SK-N-DZ (cell line): ENCODE measurements at regions not wholly inside any gene's neighbourhood (a gene's known extent, or its start where the extent isn't known, plus 50 kb on each side); places are given as distances from the start of the nearest gene placed in this dataset.
"Not testable (repeated sequence)": the region's sequence is repeated elsewhere in the genome, so short reads cannot be mapped to it uniquely, and the experiment has no call there.

Experiments
- DNase-seq: peaks from one replicate; pipeline ENCODE4 v3.0.0-alpha.2; 2015; ENCODE audit warnings: low spot score

DNA sequence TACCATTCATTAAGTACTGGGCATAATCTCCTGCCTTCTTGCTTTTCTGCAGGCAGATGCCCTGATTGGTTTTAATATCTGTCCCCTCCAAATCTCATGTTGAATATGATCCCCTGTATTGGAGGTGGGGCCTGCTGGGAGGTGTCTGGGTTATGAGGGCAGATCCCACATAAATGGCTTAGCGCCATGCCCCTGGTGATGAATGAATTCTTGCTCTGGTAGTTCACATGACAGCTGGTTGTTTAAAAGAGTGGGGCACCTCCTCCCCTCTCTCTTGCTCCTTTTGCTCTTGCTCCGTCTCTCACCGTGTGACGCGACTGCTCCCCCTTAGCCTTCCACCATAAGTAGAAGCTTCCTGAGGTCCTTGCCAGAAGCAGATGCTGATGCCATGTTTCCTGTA, 564.0 kb upstream of the BRINP1 start:
- no peak for DNase-seq

DNA sequence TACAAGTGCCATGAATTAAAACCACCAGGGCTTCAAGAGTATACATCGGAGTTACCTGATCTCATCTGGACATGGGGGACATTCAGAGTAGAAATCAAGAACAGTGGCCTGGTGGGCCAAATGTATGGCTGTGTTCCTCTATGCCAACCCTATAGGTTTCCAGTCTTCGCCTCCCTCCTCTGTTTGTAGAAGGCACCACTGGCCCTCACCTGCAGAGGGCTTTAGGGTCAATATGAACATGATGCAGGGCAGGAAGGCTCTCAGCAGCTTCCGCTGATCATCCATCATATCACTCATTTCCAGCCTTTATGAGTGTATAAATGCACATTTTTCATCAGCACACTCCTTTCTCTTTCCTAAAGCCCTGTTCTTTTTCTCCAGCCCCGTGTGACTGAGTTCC, 555.5 kb upstream of the BRINP1 start:
- no peak for DNase-seq

DNA sequence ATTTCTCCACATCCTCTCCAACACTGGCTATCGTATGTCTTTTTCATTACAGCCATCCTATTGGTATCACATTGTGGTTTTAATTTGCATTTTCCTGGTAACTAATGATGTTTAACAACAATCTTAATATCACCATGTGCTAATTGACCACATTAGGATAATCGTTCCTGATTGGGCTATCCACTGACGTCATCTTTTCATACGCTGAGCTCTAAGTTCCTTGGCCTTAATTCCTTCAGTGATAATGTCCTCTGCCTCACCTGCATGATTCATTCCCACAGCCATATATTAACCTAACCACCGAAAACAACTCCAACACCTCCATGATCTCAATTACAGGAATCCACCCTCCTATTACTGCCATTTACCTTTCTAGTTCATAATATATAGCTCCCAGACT, 547.9 kb upstream of the BRINP1 start:
- no peak for DNase-seq

DNA sequence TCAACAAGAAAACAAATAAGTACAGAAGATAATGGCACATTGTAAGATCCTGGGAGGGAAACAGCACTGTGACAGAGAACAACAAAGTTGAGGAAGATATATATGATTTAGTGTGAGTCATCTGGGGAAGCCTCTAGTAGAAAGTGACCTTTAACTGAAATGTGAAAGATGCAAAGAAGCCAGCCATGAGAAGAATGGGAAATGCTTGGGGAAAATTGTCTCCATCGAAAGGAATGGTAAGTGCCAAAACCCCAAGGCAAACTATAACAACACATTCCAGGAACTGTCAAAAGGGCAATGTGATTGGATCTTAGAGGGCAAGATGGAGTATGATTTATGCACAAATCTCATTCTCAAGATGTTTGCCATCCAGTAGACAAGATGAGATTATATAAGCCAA, 537.8 kb upstream of the BRINP1 start:
- DNase-seq, result no peak

DNA sequence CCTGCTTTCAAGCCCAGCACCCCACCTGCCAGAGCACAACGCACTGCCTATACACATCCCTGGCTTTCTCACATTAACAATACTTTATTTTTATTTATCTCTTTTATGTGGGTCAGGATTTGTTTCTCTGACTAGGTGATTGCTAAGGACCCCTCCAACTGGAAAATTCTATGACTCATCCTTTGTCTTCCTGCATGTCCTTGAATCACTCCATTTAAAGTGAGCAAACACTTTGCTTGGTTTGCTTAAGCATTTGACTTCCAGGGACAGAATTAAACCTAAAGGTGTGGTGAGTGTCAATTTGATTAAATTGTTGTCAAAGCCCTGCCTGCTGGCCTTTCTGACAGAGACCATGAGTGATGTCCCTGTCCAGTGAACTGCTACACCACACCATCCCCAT, 536.5 kb upstream of the BRINP1 start:
- no peak for DNase-seq

DNA sequence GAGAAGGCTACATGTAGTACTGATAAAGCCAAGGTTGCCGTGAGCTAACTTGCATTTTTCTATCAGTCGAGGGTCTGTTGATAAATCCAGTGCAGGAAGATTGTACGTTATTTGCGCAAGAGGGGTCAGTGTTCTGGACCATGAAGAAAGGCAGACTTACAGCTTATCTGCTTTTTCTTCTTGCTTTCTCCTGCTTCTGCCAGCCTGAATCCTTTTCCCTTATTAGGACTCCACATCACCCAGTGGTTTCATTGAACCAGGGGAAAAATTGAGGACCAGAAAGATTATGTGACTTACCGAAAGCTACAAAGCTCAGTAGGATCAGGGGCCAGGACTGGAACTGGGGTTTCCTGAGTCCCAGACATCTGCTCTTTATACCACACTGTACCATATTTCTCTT, 534.6 kb upstream of the BRINP1 start:
- DNase-seq, result no peak

DNA sequence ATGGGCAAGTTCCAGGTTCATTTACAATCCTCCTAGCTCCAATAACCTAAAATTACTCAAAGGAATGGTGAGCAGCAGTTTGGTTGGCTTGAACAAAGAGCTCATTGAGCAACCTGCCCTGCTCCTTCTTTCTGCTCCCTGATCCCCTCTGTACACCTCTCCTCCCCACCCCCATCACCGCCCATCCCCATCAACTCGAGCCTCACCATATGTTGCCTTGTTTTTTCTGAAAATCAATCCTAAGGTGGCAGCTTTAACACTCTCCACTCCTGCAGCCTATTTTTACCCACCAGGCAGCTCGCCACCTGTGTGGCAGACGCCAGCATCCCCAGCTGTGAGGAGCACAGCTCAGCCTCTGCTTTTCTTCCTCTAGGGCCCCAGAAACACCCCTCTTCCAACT, 533.4 kb upstream of the BRINP1 start:
- no peak for DNase-seq

DNA sequence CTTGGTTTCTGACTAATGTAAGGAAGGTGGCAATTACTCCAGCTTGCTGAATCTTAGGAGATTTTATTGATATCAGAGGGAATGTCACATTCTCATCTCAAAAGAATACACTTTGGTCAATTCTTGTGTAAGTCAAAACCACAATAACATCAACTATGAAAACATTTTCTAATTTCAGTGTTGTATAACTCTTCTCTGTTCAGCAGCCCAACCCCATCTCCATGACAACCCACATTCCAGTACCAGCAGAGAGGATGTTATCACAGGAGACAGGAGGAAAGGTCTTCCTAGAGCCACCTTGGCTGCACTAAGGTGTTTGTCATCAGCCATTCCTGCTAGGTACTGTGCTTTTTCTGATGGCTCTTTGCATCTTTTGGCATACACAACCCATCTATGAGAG, 529.1 kb upstream of the BRINP1 start:
- DNase-seq, result no peak

DNA sequence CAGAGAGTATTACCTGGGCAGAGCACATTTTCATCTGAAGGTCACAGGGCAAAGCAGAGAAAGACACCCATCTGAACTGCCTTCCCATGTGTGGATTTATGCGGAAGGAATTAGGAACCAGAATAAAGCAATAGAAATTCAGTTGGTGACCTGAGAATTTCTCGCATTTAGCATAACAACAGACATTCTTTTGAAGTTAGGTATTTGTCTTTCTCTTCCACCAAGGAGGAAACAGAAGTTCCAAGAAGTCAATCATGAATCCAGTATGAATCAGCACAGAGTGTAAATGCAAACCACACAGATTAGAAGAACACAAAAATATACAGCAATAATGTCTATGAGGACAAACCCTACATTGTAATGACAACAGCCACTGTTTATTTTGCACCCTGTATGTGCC, 515.2 kb upstream of the BRINP1 start:
- DNase-seq, result no peak

DNA sequence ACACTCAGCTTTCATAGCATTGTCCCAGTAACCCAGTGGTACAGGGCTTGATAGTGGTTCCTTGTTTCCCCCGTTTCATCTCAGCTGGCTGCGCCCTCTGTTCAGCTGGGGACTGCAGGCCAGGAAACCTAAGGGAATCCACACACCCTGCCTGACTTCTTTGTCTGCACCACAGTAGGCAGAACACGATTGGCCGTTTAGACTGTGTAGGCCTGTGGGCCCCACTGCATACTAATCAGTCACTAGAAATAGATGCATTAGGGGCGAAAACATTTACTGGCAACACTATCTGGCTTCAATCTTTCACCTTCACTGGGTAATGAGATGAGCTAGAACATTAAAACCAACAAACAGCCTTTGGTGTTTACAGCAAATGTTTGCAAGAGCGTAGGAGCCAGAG, 512.7 kb upstream of the BRINP1 start:
- no peak for DNase-seq

DNA sequence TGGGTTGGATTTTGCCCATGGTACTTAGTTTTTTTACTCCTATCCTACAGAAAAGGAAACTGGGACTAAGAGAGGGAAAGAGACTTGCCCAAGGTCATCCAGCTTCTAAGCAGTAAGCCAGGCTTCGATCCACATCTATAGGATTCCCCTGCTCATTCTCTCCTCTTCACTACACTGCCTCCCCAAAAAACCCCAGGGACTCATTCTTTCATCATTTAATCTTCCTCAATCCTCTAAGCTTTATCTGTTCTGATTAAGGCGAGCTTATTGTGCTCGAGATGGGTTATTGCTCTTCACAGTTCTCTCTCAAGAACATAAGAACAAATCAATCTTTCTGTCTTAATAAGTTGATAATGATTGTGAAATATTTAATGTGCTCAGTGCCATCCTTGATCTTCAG, 511.1 kb upstream of the BRINP1 start:
- DNase-seq, result no peak

DNA sequence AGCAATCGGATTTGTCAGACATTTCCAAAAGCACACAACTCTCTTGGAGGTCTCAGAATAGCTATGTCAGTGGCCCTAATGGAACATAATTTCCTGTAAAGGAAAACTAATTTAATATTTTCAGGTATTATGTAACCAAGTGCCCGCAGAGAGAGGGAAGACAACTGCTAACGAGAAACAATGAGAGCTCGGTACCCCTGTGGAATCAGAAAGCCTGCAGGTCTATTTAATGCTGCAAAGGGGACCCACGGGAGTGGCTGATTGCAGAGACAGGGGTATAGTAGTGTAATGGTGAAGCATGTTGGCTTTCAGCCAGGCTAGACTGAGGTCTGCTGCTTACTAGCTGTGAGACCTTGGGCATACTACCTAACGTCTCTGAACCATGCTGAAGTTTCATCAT, 508.1 kb upstream of the BRINP1 start:
- no peak for DNase-seq

DNA sequence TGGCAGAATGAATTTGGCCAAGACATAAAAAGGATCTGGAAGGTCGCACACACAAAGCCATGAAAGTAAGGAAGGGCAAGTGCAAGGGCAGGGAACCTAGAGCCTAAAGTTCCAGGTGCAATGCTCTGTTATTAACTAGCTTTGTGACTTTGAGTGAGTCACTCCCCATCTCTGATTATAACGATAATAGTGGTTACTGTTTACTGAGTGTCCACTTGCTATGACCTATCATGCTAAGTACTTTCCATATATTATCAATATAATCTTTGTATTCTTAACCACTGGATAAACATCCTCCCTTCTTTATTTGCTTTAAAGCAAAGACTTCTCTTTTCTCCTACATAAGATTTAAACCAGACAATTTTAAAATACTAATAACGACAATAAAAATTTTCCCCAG, 504.6 kb upstream of the BRINP1 start:
- DNase-seq, result no peak

DNA sequence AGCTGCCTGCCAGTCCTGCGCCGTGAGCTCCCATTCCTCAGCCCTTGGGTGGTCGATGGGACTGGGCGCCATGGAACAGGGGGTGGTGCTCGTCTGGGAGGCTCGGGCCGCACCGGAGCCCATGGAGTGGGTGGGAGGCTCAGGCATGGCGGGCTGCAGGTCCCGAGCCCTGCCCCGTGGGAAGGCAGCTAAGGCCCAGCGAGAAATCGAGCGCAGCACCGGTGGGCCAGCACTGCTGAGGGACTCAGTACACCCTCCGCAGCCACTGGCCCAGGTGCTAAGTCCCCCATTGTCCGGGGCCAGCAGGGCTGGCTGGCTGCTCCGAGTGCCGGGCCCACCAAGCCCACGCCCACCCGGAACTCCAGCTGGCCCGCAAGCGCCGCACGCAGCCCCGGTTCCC, 501.0 kb upstream of the BRINP1 start:
- not testable (repeated sequence) for DNase-seq

DNA sequence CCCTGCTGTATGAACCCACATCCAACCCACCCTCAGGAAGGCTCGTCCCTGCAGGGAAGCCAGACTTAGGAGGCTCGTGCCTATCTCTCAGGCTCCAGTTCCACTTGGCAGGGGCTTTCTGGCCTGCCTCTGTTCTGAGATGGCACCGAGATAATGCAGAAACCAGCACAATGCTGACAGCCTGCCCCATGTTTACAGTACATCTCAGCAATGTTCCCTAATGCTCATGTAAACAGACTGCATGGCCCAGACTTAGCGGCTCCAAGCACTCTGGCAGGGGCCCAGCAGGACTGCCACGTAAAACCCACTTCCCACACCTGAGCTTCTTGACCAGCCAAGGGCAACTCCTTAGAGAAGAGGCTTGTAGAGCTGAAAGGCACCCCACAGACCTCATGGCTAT, 499.5 kb upstream of the BRINP1 start:
- DNase-seq, result no peak

DNA sequence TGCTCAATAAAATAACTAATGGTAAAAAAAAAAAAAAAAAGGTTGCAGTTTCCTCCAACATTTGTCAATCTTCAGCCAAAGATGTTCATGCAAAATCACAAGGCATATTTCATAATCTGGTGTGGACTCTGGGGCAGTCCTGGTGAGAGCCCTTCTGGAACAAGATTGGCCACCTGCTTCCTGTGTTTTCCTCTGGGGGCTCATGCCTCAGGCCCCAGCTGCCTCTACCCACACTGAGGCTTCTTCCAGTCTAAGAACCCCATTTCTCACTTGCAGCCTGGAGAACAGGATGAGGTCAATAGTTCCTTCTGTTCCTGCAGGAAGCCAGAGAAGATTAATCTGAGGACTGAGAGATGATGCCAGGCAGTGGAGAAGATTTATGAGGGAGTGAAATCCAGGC, 492.6 kb upstream of the BRINP1 start:
- no peak for DNase-seq

DNA sequence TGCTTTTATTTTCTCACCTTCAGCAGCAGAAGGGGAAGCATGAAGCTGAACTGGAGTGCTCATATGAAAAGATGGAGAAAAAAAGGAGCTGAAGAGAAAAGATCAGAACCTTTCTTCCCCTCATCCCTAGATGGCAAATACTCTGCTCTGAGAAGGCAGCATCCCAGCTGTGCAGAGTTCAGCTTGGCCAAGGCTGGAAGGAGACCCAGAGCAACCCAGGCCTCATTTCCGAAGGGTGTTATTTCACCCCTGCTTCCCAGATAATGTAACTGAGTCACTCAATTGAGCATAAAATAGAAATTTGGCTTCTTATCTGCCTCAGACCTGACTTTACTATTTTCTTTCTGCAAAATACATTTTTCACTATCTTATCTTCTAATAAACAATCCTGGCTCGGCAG, 489.9 kb upstream of the BRINP1 start:
- no peak for DNase-seq

DNA sequence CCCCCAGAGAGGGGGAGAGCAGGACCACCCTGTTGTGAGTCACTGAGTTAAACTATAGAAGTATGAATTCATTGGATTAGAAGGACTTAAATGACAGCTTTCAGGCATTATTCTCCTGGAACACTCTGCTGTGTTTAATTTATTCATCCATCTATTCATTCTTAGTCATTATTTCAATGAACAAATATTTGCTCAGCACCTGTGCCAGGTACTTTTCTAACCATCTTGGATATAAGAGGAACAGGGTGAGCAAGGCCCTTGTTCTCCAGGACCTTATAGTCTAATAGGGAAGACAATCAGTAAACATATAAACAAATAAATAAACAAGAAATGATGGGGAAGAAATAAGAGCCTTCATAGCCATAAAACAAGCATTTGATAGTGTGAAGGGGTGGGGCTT, 483.9 kb upstream of the BRINP1 start:
- DNase-seq, result no peak

DNA sequence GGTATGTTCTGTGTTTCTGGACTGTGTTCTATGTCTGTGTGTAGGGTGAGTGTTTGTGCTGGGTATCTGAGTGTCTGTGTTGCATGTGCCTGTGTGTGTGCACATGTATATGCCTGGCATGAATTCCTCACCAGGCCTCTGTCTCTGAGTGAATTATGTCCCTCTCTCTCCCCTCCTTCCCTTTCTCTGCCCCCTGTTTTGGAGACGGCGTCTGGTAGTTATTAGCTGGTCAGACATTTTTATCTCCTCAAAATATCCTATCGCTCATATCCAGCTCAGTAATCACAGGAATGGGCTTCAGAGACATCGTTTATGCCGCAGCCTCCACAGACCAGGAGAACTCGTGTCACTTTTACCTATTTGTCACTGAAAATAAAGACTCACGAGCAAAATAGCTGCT, 483.2 kb upstream of the BRINP1 start:
- no peak for DNase-seq

DNA sequence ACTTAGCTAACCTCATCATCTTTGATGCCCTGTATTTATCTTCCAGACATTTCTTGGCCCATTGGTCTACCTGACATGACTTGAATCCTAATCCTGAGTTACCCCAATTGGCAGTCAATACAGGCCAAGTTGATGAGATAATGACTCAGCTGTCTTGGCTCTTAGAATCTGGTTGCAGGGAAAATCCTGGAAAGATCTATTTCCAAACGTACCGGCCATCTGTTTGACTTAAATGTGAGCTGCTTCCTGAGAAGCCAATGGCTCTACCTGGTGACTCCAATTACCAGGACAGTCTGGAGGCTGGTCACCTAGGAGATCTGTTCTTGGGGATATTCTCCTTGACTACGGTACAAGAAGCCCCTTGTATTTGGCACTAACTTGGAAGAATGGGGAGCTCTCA, 475.2 kb upstream of the BRINP1 start:
- DNase-seq, result no peak

DNA sequence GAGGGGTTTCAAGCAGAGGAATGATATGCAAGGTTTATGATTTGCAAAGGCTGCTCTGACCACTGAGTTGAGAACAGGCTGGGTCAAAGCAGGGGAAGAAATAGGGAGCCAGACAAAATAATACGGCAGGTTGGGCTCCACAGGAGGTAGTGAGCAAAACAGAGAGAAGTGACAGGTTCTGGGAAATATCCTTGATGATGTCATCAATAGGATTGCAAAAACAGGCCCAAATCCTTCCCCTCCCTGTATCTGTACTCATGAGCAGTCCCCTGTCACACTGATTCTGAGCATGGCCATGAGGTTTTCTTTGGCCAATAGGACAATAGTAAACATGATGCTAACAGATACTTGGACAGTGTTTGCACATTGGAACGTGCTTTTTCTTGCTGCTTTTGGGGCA, 471.8 kb upstream of the BRINP1 start:
- DNase-seq, result no peak

DNA sequence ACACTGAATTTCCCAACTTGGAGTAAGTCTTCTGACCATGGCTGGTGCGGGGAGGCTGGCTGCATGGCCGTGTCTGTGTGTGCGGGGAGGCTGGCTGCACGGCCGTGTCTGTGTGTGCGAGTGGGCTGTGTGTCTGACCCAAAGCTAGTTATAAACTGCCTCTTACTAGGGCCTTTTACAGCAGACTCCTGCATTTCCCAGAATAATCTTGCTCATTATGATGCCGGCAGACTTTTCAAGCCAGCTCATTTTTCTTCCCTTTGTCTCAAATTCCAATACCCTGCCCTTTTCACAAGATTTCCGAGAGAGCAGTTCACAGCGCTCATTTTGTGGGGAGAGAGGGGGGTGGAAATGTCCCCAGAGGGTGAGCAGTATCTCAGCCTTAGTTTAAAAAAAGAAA, 470.7 kb upstream of the BRINP1 start:
- no peak for DNase-seq

DNA sequence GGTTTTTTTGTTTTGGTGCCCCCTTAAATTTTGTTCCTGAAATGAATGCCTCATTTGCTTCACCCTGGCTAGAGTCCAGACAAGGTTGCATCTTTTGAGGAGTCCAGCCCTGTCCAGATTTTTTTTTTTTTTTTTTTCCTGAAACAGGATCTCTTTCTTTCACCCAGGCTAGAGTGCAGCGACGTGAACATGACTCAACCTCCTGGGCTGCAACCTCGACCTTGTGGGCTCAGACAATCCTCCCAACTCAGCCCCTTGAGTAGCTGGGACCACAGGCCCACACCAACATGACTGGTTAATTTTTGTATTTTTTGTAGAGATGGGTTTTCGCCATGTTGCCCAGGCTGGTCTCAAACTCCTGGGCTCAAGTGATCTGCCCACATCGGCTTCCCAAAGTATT, 469.0 kb upstream of the BRINP1 start:
- no peak for DNase-seq

DNA sequence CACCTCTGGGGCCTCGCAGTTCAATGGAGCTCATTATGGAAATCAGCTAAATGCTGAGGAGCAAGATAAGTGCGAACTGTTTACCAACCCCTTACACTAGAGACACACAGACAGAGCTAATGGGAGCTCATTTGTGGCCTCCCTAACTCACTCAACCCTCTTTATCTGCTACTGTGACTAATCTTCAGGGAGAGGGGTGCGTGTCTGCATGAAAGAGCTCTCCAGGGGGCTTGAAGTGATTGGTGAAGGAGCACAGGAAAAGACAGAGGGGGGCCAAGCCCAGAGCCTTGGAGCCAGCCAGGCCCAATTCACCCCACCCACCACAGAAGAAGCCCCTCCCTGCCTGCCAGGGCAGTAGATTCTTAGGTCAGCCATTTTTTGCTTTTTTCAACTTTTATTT, 466.8 kb upstream of the BRINP1 start:
- DNase-seq, result no peak

DNA sequence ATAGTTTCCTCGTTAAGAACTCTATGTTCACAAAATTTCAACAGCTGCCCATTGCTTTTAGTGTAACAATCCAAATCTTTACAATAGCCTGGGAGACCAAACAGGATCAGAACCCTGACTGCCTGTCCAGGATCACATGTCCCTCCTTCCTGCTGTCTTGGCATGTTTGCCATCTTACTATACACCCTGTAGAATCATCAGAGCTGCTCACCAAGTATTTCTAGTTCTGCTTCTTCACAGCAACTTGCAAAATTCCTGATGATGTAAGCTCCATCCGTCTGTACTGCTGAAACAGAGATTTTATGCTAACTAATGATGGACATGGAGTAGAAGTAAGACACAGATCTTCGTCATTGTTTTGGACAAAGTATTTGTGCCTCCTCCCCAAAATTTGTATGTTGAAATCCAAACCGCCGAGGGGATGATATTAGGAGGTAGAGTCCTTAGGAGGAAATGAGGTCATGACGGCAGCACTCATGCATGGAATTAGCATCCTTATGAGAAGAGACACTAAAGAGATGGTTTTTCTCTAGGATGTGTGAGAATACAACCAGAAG, 464.9 kb upstream of the BRINP1 start:
- no peak for DNase-seq
